OCI-LY7 (cell line): ENCODE measurements at regions not wholly inside any gene's neighbourhood (a gene's known extent, or its start where the extent isn't known, plus 50 kb on each side); places are given as distances from the start of the nearest gene placed in this dataset.

ENCODE experiments used
- BruUV-seq: library from RNA; stranded (reverse); fragments of 400-500 nt; replicated peaks from 2 replicates; lab custom pipeline; 2021; lab: Mats Ljungman, UMichigan
- CTCF ChIA-PET: fragments of 300-600 bp; sonication (Branson Sonifier 250); formaldehyde crosslinking; loops from one replicate; lab custom pipeline; 2022; ENCODE audit warnings: antibody characterized with exemption; ENCODE audit not compliant: unreplicated experiment; lab: Charles Lee
- POLR2A ChIA-PET: fragments of 300-600 bp; sonication (Branson Sonifier 250); formaldehyde crosslinking; loops from one replicate; lab custom pipeline; 2022; ENCODE audit warnings: antibody characterized with exemption; lab: Charles Lee
- DNase-seq: peaks from one replicate; pipeline ENCODE4 v3.0.0-alpha.2; 2015; ENCODE audit warnings: low spot score
- H2AFZ ChIP-seq: fragments of 200-600 bp; sonication (generic), shearing (Covaris generic); 2 replicates; pipeline ENCODE4 v1.6.1; 2014; ENCODE audit warnings: mild to moderate bottlenecking, antibody characterized with exemption, low read length, moderate library complexity
- H3K27ac ChIP-seq: fragments of 200-600 bp; sonication (generic); 2 replicates; pipeline ENCODE4 v1.5.1; 2014; ENCODE audit warnings: mixed run types, low read depth, mild to moderate bottlenecking, moderate library complexity, low read length, inconsistent platforms; ENCODE audit not compliant: poor library complexity, severe bottlenecking
- H3K36me3 ChIP-seq: fragments of 200-600 bp; sonication (generic); 2 replicates; pipeline ENCODE4 v1.6.1; 2014; ENCODE audit warnings: mild to moderate bottlenecking, antibody characterized with exemption, low read length, moderate library complexity, mixed read lengths; ENCODE audit not compliant: insufficient read depth
- H3K4me1 ChIP-seq: fragments of 200-600 bp; sonication (generic); 2 replicates; pipeline ENCODE4 v1.5.1; 2014; ENCODE audit warnings: mild to moderate bottlenecking, low read length; ENCODE audit not compliant: insufficient read depth, poor library complexity, severe bottlenecking
- H3K4me2 ChIP-seq: fragments of 200-600 bp; sonication (generic); 2 replicates; pipeline ENCODE4 v1.6.1; 2014; ENCODE audit warnings: mild to moderate bottlenecking, low read length
- H3K4me3 ChIP-seq: fragments of 200-600 bp; sonication (generic); 2 replicates; pipeline ENCODE4 v1.5.1; 2014; ENCODE audit warnings: mild to moderate bottlenecking, low read depth, low read length; ENCODE audit not compliant: poor library complexity, severe bottlenecking
- H3K79me2 ChIP-seq: fragments of 200-600 bp; sonication (generic); 2 replicates; pipeline ENCODE4 v1.6.1; 2016; ENCODE audit warnings: low read depth, mild to moderate bottlenecking, low read length, moderate library complexity, mixed read lengths; ENCODE audit not compliant: insufficient read depth
- H3K9me2 ChIP-seq: fragments of 200-600 bp; sonication (generic); 2 replicates; pipeline ENCODE4 v1.6.1; 2016; ENCODE audit warnings: mild to moderate bottlenecking, low read length, mixed read lengths; ENCODE audit not compliant: insufficient read depth
- H3K9me3 ChIP-seq: fragments of 200-600 bp; sonication (generic); 2 replicates; pipeline ENCODE4 v1.6.1; 2014; ENCODE audit warnings: mild to moderate bottlenecking, mixed run types, low read length, mixed read lengths
- H4K20me1 ChIP-seq: fragments of 200-600 bp; sonication (generic); 2 replicates; pipeline ENCODE4 v1.6.1; 2014; ENCODE audit warnings: mild to moderate bottlenecking, antibody characterized with exemption, low read length, moderate library complexity, mixed read lengths; ENCODE audit not compliant: insufficient read depth
- CTCF ChIP-seq: fragments of 200-600 bp; sonication (generic); conservative IDR thresholded peaks from 2 replicates; pipeline ENCODE4 v1.5.1; 2014; ENCODE audit warnings: mild to moderate bottlenecking, antibody characterized with exemption, low read length, moderate library complexity, mixed read lengths
- EZH2phosphoT487 ChIP-seq: fragments of 200-600 bp; sonication (generic); IDR thresholded peaks from 2 replicates; pipeline ENCODE4 v1.6.1; 2018; ENCODE audit warnings: low read depth, borderline replicate concordance, mild to moderate bottlenecking, mixed run types, antibody characterized with exemption, low read length, moderate library complexity, mixed read lengths
- intact Hi-C: fragments of 100-400 bp; cut with micrococcal nuclease; formaldehyde crosslinking; loops from one replicate; pipeline ENCODE4 v1.10.0; 2022; ENCODE audit not compliant: unreplicated experiment

GRCh38 chr12:63410197-63410596 is 258.1 kb downstream of the DPY19L2 start:
- H3K36me3 ChIP-seq = no peaks in the 10 kb centered on the region
- H4K20me1 ChIP-seq = no peaks in the 10 kb centered on the region
- H3K9me2 ChIP-seq = no peaks in the 10 kb centered on the region
- ChIA-PET POLR2A (no interaction called here), CTCF (no interaction called here)
- DNase-seq = no peak
- no peak for TF ChIP-seq EZH2phosphoT487
- TF ChIP-seq CTCF = no peak
- H3K79me2 ChIP-seq = no peaks in the 10 kb centered on the region
- no TSS peak for BruUV-seq
- intact Hi-C loops = no loop called here
- H3K4me2 ChIP-seq = no peak overlapping the region
- H2AFZ ChIP-seq = no peak overlapping the region
- H3K9me3 ChIP-seq = no peaks in the 10 kb centered on the region
- no peak overlapping the region for H3K4me3 ChIP-seq
- H3K4me1 ChIP-seq = no peaks in the 10 kb centered on the region
- H3K27ac ChIP-seq = no peak overlapping the region

GRCh38 chr12:63406781-63407180 is 255.8 kb upstream of the AVPR1A start:
- no peaks in the 10 kb centered on the region for H3K9me3 ChIP-seq
- H2AFZ ChIP-seq = no peak overlapping the region
- H3K4me3 ChIP-seq = no peak overlapping the region
- H3K79me2 ChIP-seq = no peaks in the 10 kb centered on the region
- no peaks in the 10 kb centered on the region for H3K9me2 ChIP-seq
- no peak overlapping the region for H3K4me2 ChIP-seq
- no peak for DNase-seq
- no peak overlapping the region for H3K27ac ChIP-seq
- TF ChIP-seq CTCF = no peak
- H4K20me1 ChIP-seq = no peaks in the 10 kb centered on the region
- CTCF ChIA-PET = no interaction called here
- BruUV-seq = no TSS peak
- POLR2A ChIA-PET = no interaction called here
- no peaks in the 10 kb centered on the region for H3K36me3 ChIP-seq
- H3K4me1 ChIP-seq = no peaks in the 10 kb centered on the region
- intact Hi-C loops = no loop called here

GRCh38 chr12:63404611-63405010 is 253.6 kb upstream of the AVPR1A start:
- no peaks in the 10 kb centered on the region for H4K20me1 ChIP-seq
- POLR2A ChIA-PET = no interaction called here
- no peaks in the 10 kb centered on the region for H3K9me3 ChIP-seq
- H2AFZ ChIP-seq = no peak overlapping the region
- no peak for DNase-seq
- TF ChIP-seq CTCF (no peak), EZH2phosphoT487 (no peak)
- no peaks in the 10 kb centered on the region for H3K9me2 ChIP-seq
- BruUV-seq = no TSS peak
- no peaks in the 10 kb centered on the region for H3K79me2 ChIP-seq
- no peak overlapping the region for H3K4me2 ChIP-seq
- intact Hi-C loops = no loop called here
- no peak overlapping the region for H3K27ac ChIP-seq
- H3K4me1 ChIP-seq = no peaks in the 10 kb centered on the region
- H3K36me3 ChIP-seq = no peaks in the 10 kb centered on the region
- H3K4me3 ChIP-seq = no peak overlapping the region
- CTCF ChIA-PET = no interaction called here
